GM12878 (cell line): ENCODE measurements at regions not wholly inside any gene's neighbourhood (a gene's known extent, or its start where the extent isn't known, plus 50 kb on each side); places are given as distances from the start of the nearest gene placed in this dataset.
A peak's percentile ranks its signal among the peaks of the same experiment; 100 is the strongest.

Experiments used
- ATAC-seq: fragments of 200-7000 bp; cut with Tn5 transposase; 3 replicates; pipeline ENCODE4 v1.9.1; 2020; ENCODE audit warnings: mild to moderate bottlenecking, moderate library complexity
- BruUV-seq: library from RNA; stranded (reverse); fragments of 400-500 nt; replicated peaks from 2 replicates; lab custom pipeline; 2021; lab: Mats Ljungman, UMichigan
- CTCF ChIA-PET: fragments of 300-600 bp; sonication (Branson Sonifier 250); formaldehyde crosslinking; extraction: SDS; loops from one replicate; lab custom pipeline; 2021; ENCODE audit warnings: inconsistent platforms; lab: Yijun Ruan, JAX
- POLR2A ChIA-PET: fragments of 350-600 bp; formaldehyde crosslinking; extraction: SDS; loops from one replicate; lab custom pipeline; 2021; ENCODE audit warnings: inconsistent platforms; lab: Charles Lee
- RAD21 ChIA-PET: fragments of 300-600 bp; sonication (Branson Sonifier 250); formaldehyde crosslinking; loops from one replicate; lab custom pipeline; 2023; ENCODE audit warnings: antibody characterized with exemption; ENCODE audit not compliant: unreplicated experiment; lab: Charles Lee
- SMC1A ChIA-PET: fragments of 300-600 bp; sonication (Branson Sonifier 250); formaldehyde crosslinking; loops from one replicate; lab custom pipeline; 2023; ENCODE audit not compliant: unreplicated experiment, uncharacterized antibody; lab: Charles Lee
- DNase-seq: peaks from one replicate; pipeline ENCODE4 v3.0.0-alpha.2; 2011; ENCODE audit warnings: low read depth, low spot score
- FAIRE-seq: peaks from 3 replicates; lab custom pipeline; 2011; peaks lifted over from hg19 to GRCh38; lab: Jason Lieb, UNC
- H2AFZ ChIP-seq: 2 replicates; pipeline ENCODE4 v1.6.0; 2011; ENCODE audit warnings: low read depth, low read length, control low read depth; ENCODE audit not compliant: control insufficient read depth
- H3K27ac ChIP-seq: 2 replicates; pipeline ENCODE4 v1.5.1; 2011; ENCODE audit warnings: control low read depth; ENCODE audit not compliant: control insufficient read depth, insufficient read depth
- H3K27me3 ChIP-seq, 2 experiments: replicated peaks in 1 of 2; 2 replicates each; pipeline versions ENCODE4 v1.6.0 to v1.6.1; 2011; ENCODE audit warnings: low read length in 1 of 2; ENCODE audit not compliant: control insufficient read depth in 2 of 2, insufficient read depth in 2 of 2
- H3K36me3 ChIP-seq, 2 experiments: 2 replicates each; pipeline ENCODE4 v1.5.1; 2011; ENCODE audit warnings: low read length in 1 of 2; ENCODE audit not compliant: control insufficient read depth in 2 of 2, insufficient read depth in 2 of 2
- H3K4me1 ChIP-seq: 2 replicates; pipeline ENCODE4 v1.6.1; 2011; ENCODE audit warnings: mild to moderate bottlenecking, low read length, moderate library complexity, mixed read lengths; ENCODE audit not compliant: control insufficient read depth, insufficient read depth
- H3K4me2 ChIP-seq: 2 replicates; pipeline ENCODE4 v1.6.0; 2011; ENCODE audit warnings: control low read depth; ENCODE audit not compliant: control insufficient read depth, insufficient read depth
- H3K4me3 ChIP-seq: fragments of 200-600 bp; sonication (generic); 2 replicates; pipeline ENCODE4 v1.5.1; 2016
- H3K79me2 ChIP-seq: 2 replicates; pipeline ENCODE4 v1.6.0; 2011; ENCODE audit warnings: low read length; ENCODE audit not compliant: control insufficient read depth, insufficient read depth
- H3K9ac ChIP-seq: 2 replicates; pipeline ENCODE4 v1.8.0; 2011; ENCODE audit warnings: low read length, control low read depth, mixed read lengths; ENCODE audit not compliant: control insufficient read depth, insufficient read depth
- H3K9me3 ChIP-seq: replicated peaks from 3 replicates; pipeline ENCODE4 v1.5.1; 2011; ENCODE audit warnings: mild to moderate bottlenecking, low read length; ENCODE audit not compliant: control insufficient read depth, insufficient read depth
- H4K20me1 ChIP-seq: 2 replicates; pipeline ENCODE4 v1.6.0; 2011; ENCODE audit not compliant: control insufficient read depth, insufficient read depth
- BCL11A ChIP-seq: IDR thresholded peaks from 2 replicates; pipeline ENCODE4 v1.6.1; 2011; ENCODE audit warnings: low read depth, low read length
- ESRRA ChIP-seq: IDR thresholded peaks from 2 replicates; pipeline ENCODE4 v1.6.1; 2012; ENCODE audit warnings: mild to moderate bottlenecking, low read length, improper control_type of control experiment
- HCFC1 ChIP-seq: fragments of 150-350 bp; IDR thresholded peaks from 2 replicates; pipeline ENCODE4 v1.6.1; 2014; ENCODE audit warnings: low read length
- NR2C1 ChIP-seq: fragments of 450-650 bp; IDR thresholded peaks from 2 replicates; pipeline ENCODE4 v1.6.1; 2017; ENCODE audit warnings: antibody characterized with exemption, mild to moderate bottlenecking, moderate library complexity
- RUNX3 ChIP-seq: IDR thresholded peaks from 2 replicates; pipeline ENCODE4 v1.6.1; 2012; ENCODE audit warnings: low read length, inconsistent platforms
- STAT1 ChIP-seq: fragments of 450-650 bp; conservative IDR thresholded peaks from 2 replicates; pipeline ENCODE4 v1.6.1; 2014; ENCODE audit warnings: antibody characterized with exemption, mild to moderate bottlenecking
- TBL1XR1 ChIP-seq: IDR thresholded peaks from 2 replicates; pipeline ENCODE4 v1.6.1; 2012; ENCODE audit warnings: low read depth, low read length, improper control_type of control experiment
- ZNF24 ChIP-seq: fragments of 450-650 bp; IDR thresholded peaks from 2 replicates; pipeline ENCODE4 v1.6.1; 2017; ENCODE audit warnings: antibody characterized with exemption, mild to moderate bottlenecking
- WGBS: methylation state at CpG from one replicate; pipeline ENCODE4 v1.1.6; 2016; ENCODE audit warnings: low lambda C conversion rate; ENCODE audit not compliant: insufficient replicate concordance, insufficient coverage; ENCODE audit errors: missing lambda C conversion rate; 5-methylcytosine and 5-hydroxymethylcytosine counted together
- in situ Hi-C: fragments of 300-500 bp; cut with MboI; formaldehyde crosslinking; loops from 9 replicates; pipeline ENCODE4 v1.14.3; 2018; ENCODE audit warnings: mixed read lengths
- intact Hi-C: fragments of 100-400 bp; cut with micrococcal nuclease; formaldehyde crosslinking; loops from one replicate; pipeline ENCODE4 v1.14.2; 2022; ENCODE audit not compliant: unreplicated experiment
- TF ChIP-seq, protein P1 (sequence below): IDR thresholded peaks from 2 replicates; pipeline ENCODE4 v1.6.1; 2012; ENCODE audit warnings: low read depth, low read length, improper control_type of control experiment

DNA sequence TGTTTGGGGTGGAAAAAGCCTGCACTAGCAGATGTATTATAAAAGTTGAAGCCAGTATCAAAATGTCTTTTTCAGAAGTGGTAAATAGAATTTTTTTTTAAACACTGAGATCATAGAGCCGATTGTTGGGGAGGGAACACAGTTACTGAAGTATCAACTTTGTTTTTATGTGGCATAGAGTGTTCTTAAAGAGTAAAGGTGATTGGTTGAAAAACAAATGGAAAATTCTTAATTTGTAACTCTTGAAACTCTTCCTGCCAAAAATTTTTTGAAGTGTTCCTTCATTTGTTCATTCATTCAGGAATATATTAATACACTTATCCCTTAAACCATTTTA, 83.3 kb downstream of the DISP1 start:
- H4K20me1 ChIP-seq: no peaks in the 10 kb centered on the region
- no peak overlapping the region for H3K27ac ChIP-seq
- H3K9ac ChIP-seq: no peak overlapping the region; the same call in 1 of the 2 replicates
- in situ Hi-C loops: no loop called here
- ChIA-PET CTCF (no interaction called here), POLR2A (no interaction called here), SMC1A (no interaction called here), RAD21 (no interaction called here)
- H3K4me1 ChIP-seq: no peaks in the 10 kb centered on the region
- H3K79me2 ChIP-seq: no peaks in the 10 kb centered on the region
- H3K4me3 ChIP-seq: no peak overlapping the region
- no TSS peak for BruUV-seq
- FAIRE-seq (no peak), DNase-seq (no peak), ATAC-seq (no peak)
- WGBS: 100% methylated on average over 1 of the region's 1 CpG
- H3K4me2 ChIP-seq: peak overlapping the region; percentile 48; the same call in 1 of the 2 replicates
- no peaks in the 10 kb centered on the region for H3K36me3 ChIP-seq
- intact Hi-C loops: no loop called here
- H3K27me3 ChIP-seq: no peaks in the 10 kb centered on the region
- no peak for TF ChIP-seq HCFC1
- TF ChIP-seq ZNF24: no peak
- TF ChIP-seq RUNX3: no peak
- no peak for TF ChIP-seq BCL11A
- no peak for TF ChIP-seq TBL1XR1
- no peak for TF ChIP-seq NR2C1
- TF ChIP-seq, protein P1, sequence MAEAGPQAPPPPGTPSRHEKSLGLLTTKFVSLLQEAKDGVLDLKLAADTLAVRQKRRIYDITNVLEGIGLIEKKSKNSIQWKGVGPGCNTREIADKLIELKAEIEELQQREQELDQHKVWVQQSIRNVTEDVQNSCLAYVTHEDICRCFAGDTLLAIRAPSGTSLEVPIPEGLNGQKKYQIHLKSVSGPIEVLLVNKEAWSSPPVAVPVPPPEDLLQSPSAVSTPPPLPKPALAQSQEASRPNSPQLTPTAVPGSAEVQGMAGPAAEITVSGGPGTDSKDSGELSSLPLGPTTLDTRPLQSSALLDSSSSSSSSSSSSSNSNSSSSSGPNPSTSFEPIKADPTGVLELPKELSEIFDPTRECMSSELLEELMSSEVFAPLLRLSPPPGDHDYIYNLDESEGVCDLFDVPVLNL: no peak
- H2AFZ ChIP-seq: peak overlapping the region; percentile 44
- H3K9me3 ChIP-seq: no peaks in the 10 kb centered on the region

- BruUV-seq: no TSS peak
- Histone ChIP-seq H3K9ac (no peak overlapping the region), H3K4me2 (no peak overlapping the region), H3K36me3 (no peaks in the 10 kb centered on the region), H3K4me3 (no peak overlapping the region), H2AFZ (no peak overlapping the region), H3K27me3 (no peaks in the 10 kb centered on the region), H4K20me1 (no peaks in the 10 kb centered on the region), H3K79me2 (no peaks in the 10 kb centered on the region), H3K27ac (no peak overlapping the region), H3K4me1 (no peaks in the 10 kb centered on the region), H3K9me3 (no peaks in the 10 kb centered on the region)
- CTCF ChIA-PET: no interaction called here
- in situ Hi-C loops (no loop called here), intact Hi-C loops (no loop called here)
- ATAC-seq (no peak), FAIRE-seq (no peak), DNase-seq (no peak)
- TF ChIP-seq STAT1 (no peak), ESRRA (no peak)
- SMC1A ChIA-PET: interaction anchor here (0.6 kb wide), 1 partner anchor 94 kb away, joined by 3 read pairs; no protein-coding TSS in a partner anchor
- RAD21 ChIA-PET: no interaction called here
- POLR2A ChIA-PET: no interaction called here
- WGBS: 26% methylated on average over 4 of the region's 4 CpGs
These were observed 84.6 kb downstream of the DISP1 start for GRCh38 chr1:222899471-222899870.
